ENCODE measurements at regions not wholly inside any gene's neighbourhood (a gene's known extent, or its start where the extent isn't known, plus 50 kb on each side); places are given as distances from the start of the nearest gene placed in this dataset.

GRCh38 chr1:60681095-60681860 is 401.1 kb upstream of the NFIA start:
- Histone ChIP-seq H3K79me2 (ENCODE audit: control insufficient read depth, insufficient read depth, low read length) (no peaks in the 10 kb centered on the region), H3K27me3 (ENCODE audit: control insufficient read depth, insufficient read depth, low read length) (no peaks in the 10 kb centered on the region), H3K9ac (ENCODE audit: insufficient read depth, low read length) (no peak overlapping the region), H4K20me1 (ENCODE audit: control insufficient read depth, extremely low read depth, insufficient read depth, low read length) (no peaks in the 10 kb centered on the region), H3K4me1 (ENCODE audit: control insufficient read depth, extremely low read depth, insufficient read depth, low read length) (no peaks in the 10 kb centered on the region), H3K27ac (ENCODE audit: insufficient read depth, low read length) (no peak overlapping the region), H3K9me3 (ENCODE audit: control insufficient read depth, insufficient read depth, low read depth, low read length) (no peaks in the 10 kb centered on the region), H3K4me2 (ENCODE audit: extremely low read depth, insufficient read depth, low read length) (no peak overlapping the region), H3K4me3 (replicated peaks in 1 of 4; ENCODE audit: control extremely low read depth in 1 of 4, insufficient read depth in 1 of 4, low read depth in 3 of 4, low read length in 4 of 4) (no peak overlapping the region), H2AFZ (ENCODE audit: low read length) (no peak overlapping the region), H3K36me3 (ENCODE audit: control insufficient read depth, insufficient read depth, low read length) (no peaks in the 10 kb centered on the region)
- no peak for DNase-seq (ENCODE audit: low read depth in 2 of 2)
- TF ChIP-seq CTCF (conservative IDR thresholded peaks at IDR 0.05 in 1 of 2, IDR thresholded peaks at IDR 0.05 in 1 of 2; ENCODE audit: low read depth in 1 of 2, low read length in 2 of 2) = no peak
- no peak for TF ChIP-seq EZH2 (IDR thresholded peaks at IDR 0.05; ENCODE audit: low read length, missing control alignments)

DNA sequence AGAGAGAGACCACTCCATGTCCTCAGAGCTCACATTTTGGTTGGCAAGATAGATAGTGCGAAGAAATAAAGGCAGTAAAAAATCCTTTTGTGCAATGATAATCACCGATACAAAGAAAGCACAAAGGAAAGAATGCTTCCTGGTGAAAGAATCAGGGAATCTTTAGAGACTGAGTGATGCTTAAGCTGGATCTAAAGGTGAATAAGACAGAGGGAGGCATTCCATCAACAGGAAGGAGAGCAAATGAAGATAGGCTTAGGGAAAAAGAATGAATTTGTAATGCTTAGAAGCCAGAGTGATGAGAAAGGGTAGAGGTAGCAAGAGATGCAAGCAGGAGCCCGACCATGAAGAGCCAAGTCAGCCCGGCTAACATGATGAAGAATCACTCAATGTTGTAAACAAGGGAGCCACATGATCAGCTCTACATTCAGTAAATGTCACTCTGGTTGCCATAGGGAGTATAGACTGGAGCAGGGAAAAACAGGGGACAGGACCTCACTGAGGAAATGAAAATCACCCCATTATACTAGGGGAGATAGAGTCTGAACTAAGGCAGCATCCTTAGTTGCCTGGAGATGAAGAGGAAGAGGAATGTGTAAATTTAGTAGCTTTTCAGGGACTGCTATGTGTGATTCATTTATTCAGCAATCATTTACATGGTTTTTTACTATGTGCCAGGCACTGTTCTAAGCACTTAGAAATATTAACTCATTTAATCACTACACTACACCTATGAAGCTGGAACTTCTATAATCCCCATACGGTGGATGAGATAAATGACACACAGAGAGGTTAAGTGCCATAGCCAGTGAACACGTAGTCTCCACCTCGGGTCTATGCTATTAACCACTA is 402.6 kb upstream of the NFIA start:
- no peak for TF ChIP-seq EZH2 (IDR thresholded peaks at IDR 0.05; ENCODE audit: low read length, missing control alignments)
- no peak for TF ChIP-seq CTCF (conservative IDR thresholded peaks at IDR 0.05 in 1 of 2, IDR thresholded peaks at IDR 0.05 in 1 of 2; ENCODE audit: low read depth in 1 of 2, low read length in 2 of 2)
- H3K4me3 ChIP-seq (replicated peaks in 1 of 4; ENCODE audit: control extremely low read depth in 1 of 4, insufficient read depth in 1 of 4, low read depth in 3 of 4, low read length in 4 of 4) = no peak overlapping the region
- no peak overlapping the region for H3K27ac ChIP-seq (ENCODE audit: insufficient read depth, low read length)
- H3K79me2 ChIP-seq (ENCODE audit: control insufficient read depth, insufficient read depth, low read length) = no peaks in the 10 kb centered on the region
- H3K9ac ChIP-seq (ENCODE audit: insufficient read depth, low read length) = no peak overlapping the region
- H4K20me1 ChIP-seq (ENCODE audit: control insufficient read depth, extremely low read depth, insufficient read depth, low read length) = no peaks in the 10 kb centered on the region
- no peaks in the 10 kb centered on the region for H3K9me3 ChIP-seq (ENCODE audit: control insufficient read depth, insufficient read depth, low read depth, low read length)
- H3K36me3 ChIP-seq (ENCODE audit: control insufficient read depth, insufficient read depth, low read length) = no peaks in the 10 kb centered on the region
- no peaks in the 10 kb centered on the region for H3K27me3 ChIP-seq (ENCODE audit: control insufficient read depth, insufficient read depth, low read length)
- no peaks in the 10 kb centered on the region for H3K4me1 ChIP-seq (ENCODE audit: control insufficient read depth, extremely low read depth, insufficient read depth, low read length)
- no peak overlapping the region for H2AFZ ChIP-seq (ENCODE audit: low read length)
- no peak for DNase-seq (ENCODE audit: low read depth in 2 of 2)
- H3K4me2 ChIP-seq (ENCODE audit: extremely low read depth, insufficient read depth, low read length) = no peak overlapping the region

- H2AFZ ChIP-seq (ENCODE audit: low read length) = no peak overlapping the region
- DNase-seq (ENCODE audit: low read depth in 2 of 2) = no peak
- TF ChIP-seq EZH2 (IDR thresholded peaks at IDR 0.05; ENCODE audit: low read length, missing control alignments) = no peak
- TF ChIP-seq CTCF (conservative IDR thresholded peaks at IDR 0.05 in 1 of 2, IDR thresholded peaks at IDR 0.05 in 1 of 2; ENCODE audit: low read depth in 1 of 2, low read length in 2 of 2) = no peak
Observed at GRCh38 chr1:60678802-60679201, 403.6 kb upstream of the NFIA start.

More at GRCh38 chr1:60678802-60679201, 403.6 kb upstream of the NFIA start:
- H3K27ac ChIP-seq (ENCODE audit: insufficient read depth, low read length) = no peak overlapping the region
- no peak overlapping the region for H3K4me3 ChIP-seq (replicated peaks in 1 of 4; ENCODE audit: control extremely low read depth in 1 of 4, insufficient read depth in 1 of 4, low read depth in 3 of 4, low read length in 4 of 4)
- H3K4me1 ChIP-seq (ENCODE audit: control insufficient read depth, extremely low read depth, insufficient read depth, low read length) = no peaks in the 10 kb centered on the region
- H3K79me2 ChIP-seq (ENCODE audit: control insufficient read depth, insufficient read depth, low read length) = no peaks in the 10 kb centered on the region
- H3K9ac ChIP-seq (ENCODE audit: insufficient read depth, low read length) = no peak overlapping the region
- H3K27me3 ChIP-seq (ENCODE audit: control insufficient read depth, insufficient read depth, low read length) = no peaks in the 10 kb centered on the region
- H4K20me1 ChIP-seq (ENCODE audit: control insufficient read depth, extremely low read depth, insufficient read depth, low read length) = no peaks in the 10 kb centered on the region
- H3K36me3 ChIP-seq (ENCODE audit: control insufficient read depth, insufficient read depth, low read length) = no peaks in the 10 kb centered on the region
- no peaks in the 10 kb centered on the region for H3K9me3 ChIP-seq (ENCODE audit: control insufficient read depth, insufficient read depth, low read depth, low read length)
- no peak overlapping the region for H3K4me2 ChIP-seq (ENCODE audit: extremely low read depth, insufficient read depth, low read length)

Measured in fibroblast of lung (primary cell).